Epidermal melanocyte (primary cell): ENCODE measurements at regions not wholly inside any gene's neighbourhood (a gene's known extent, or its start where the extent isn't known, plus 50 kb on each side); places are given as distances from the start of the nearest gene placed in this dataset.
A peak's percentile ranks its signal among the peaks of the same experiment; 100 is the strongest.

Source experiments
- DNase-seq: peaks from one replicate; pipeline ENCODE4 v3.0.0; 2011; ENCODE audit warnings: low spot score; ENCODE audit not compliant: insufficient read length

- DNase-seq, result no peak
Measured at GRCh38 chr10:47143072-47143471, 156.9 kb upstream of the GDF10 start.

- no peak for DNase-seq
Measured at GRCh38 chr10:47143473-47143872, 156.5 kb upstream of the GDF10 start.

DNA sequence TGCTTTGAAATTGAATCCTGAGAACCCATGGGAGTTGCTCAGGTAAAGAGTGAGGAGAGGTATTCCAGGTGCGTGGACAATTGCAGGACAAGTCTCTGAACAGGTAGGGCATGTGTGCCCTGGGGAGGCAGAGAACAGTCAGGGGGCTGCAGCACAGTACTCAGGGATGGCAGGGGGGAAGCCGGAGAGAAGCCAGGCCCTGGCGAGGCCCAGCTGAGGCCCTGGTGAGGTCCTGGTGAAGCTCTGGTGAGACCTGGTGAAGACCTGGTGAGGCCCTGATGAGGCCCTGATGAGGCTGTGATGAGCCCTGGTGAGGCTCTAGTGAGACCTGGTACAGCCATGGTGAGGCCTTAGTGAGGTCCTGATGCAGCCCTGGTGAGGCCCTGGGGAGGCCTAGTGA is 155.5 kb upstream of the GDF10 start:
- DNase-seq, result no peak

GRCh38 chr10:47145290-47145934 is 154.6 kb upstream of the GDF10 start:
- DNase-seq, result no peak

DNA sequence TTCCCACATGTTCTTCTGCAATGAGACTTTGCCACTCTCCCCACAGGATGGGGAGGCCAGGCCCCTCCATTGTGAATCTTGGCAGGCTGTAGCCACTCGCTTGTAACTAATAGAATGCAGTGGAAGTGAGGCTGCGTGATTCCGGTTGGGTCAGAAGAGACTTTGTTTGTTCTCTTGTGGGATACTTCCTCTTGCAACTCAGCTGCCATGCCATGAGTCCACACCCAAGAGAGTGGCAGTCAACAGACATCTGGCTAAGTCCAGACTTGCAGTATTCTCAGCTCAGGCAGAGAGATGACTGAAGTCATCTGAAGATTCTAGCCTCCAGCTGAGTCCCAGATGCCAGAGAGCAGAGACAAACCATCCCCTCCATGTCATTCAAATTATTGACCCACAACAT is 153.4 kb upstream of the GDF10 start:
- no peak for DNase-seq

GRCh38 chr10:47147186-47147585 is 152.8 kb upstream of the GDF10 start:
- DNase-seq, result no peak

DNA sequence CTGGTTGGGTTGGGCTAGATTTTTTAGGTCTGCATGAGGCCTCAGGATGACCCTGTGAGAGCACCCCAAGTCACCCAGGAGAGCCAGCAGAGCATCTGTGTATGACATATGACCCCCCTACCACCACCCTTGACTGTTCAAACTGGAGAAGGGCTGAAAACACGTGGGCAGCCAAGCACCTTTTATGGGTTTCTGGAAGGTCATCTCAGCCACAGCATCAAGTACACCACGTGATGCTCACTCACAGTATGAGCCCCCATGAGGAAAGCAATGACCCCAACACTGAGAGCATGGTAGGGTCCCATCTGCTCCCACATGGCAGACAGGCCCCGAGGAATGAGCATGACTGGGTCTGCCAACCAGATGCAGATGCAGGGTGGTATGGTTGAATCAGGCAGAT is 149.4 kb upstream of the GDF10 start:
- DNase-seq, result no peak

GRCh38 chr10:47151920-47152319 is 148.1 kb upstream of the GDF10 start:
- no peak for DNase-seq

- no peak for DNase-seq
Measured at GRCh38 chr10:47152861-47153349, 147.1 kb upstream of the GDF10 start.

DNA sequence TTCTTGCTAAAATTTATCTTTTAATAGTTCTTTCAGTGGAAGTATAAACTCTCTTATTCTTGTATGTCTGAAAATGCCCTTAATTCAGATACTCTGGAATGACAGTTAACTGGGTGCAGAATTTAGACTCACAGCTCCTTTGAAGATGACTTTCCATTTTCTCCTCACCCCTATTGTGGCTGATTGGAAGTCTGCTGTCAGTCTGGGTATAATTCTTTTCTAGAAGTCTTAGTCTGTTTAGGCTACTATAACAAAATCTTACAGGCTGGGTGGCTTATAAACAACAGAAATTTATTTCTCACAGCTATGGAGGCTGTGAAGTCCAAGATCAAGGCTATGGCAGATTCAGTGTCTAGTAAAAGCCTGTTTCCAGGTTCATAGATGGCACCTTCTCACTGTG is 145.2 kb upstream of the GDF10 start:
- DNase-seq, result no peak

GRCh38 chr10:47156873-47157272 is 143.1 kb upstream of the GDF10 start:
- no peak for DNase-seq

GRCh38 chr10:47158116-47159071 is 141.6 kb upstream of the GDF10 start:
- DNase-seq, result no peak

DNA sequence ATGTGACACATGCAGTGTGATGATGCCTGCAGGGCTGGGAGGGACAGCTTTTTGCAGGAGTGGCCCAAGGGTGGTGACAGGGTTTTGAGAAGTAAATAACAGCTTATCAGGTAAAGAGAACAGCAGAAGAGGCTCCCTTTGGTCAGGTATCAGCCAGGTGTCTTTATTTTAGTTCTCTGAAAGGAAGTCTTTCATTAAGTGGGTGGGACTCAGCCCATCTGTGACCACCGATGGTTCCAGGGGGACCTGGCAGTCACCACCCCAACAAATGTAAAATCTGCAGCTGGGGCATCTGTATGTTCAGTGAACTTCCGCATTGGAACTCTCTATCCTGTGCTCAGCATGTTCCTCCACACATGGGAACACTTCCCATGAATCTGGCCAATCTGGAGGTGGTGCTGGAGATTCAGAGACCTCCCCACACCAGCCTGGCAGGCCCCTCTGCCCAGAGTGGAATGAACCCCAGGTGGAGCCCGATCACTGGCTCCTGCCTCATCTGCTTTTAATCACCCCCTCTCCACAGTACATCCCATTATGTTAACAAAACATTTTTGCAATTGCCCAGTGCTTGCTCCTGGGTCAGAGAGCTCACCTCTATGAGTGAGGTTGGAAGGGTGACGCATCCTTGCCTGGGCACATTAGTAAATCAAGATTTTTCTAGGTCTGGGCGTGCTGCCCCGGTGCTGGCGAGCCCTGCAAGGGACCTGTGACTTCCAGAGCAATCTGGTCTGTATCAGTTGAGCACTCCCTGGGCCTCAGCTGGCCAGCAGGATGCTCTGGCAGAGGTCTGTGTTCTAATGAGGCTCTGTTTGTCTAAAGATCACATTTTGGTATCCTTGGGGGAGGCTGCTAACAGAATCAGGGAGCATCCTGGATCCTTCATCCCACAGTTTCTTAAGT is 140.4 kb upstream of the GDF10 start:
- DNase-seq, result no peak

- DNase-seq, result no peak
Measured at GRCh38 chr10:47160261-47160908, 139.6 kb upstream of the GDF10 start.

DNA sequence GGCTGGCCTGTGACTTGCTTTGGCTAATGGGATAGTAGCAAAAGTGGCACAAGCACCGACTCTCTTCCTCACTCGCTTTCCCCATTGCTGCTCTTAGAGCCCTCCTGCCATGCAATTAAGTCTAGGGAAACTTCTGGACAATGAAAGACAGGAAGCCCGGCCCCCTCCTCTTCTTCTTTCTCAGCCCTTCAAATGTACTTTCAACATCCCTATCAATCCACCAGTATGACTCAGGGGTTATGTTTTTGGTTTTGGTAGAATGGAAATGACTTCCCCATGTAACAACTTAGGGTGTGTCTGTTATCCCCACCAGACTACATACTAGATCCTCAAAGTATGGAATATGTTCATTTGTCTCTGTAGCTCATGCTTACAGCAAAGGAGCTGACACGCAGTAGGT is 139.0 kb upstream of the GDF10 start:
- no peak for DNase-seq

- no peak for DNase-seq
Measured at GRCh38 chr10:47161465-47161864, 138.5 kb upstream of the GDF10 start.

- DNase-seq, result no peak
Measured at GRCh38 chr10:47164126-47164799, 135.7 kb upstream of the GDF10 start.

- DNase-seq, result no peak
Measured at GRCh38 chr10:47164800-47165128, 135.2 kb upstream of the GDF10 start.

GRCh38 chr10:47165168-47165710 is 134.8 kb upstream of the GDF10 start:
- DNase-seq, result no peak

- DNase-seq, result peak; percentile 31
Measured at GRCh38 chr10:47165711-47166404, 134.1 kb upstream of the GDF10 start.
